ENCODE measurements at regions not wholly inside any gene's neighbourhood (a gene's known extent, or its start where the extent isn't known, plus 50 kb on each side); places are given as distances from the start of the nearest gene placed in this dataset.

DNA sequence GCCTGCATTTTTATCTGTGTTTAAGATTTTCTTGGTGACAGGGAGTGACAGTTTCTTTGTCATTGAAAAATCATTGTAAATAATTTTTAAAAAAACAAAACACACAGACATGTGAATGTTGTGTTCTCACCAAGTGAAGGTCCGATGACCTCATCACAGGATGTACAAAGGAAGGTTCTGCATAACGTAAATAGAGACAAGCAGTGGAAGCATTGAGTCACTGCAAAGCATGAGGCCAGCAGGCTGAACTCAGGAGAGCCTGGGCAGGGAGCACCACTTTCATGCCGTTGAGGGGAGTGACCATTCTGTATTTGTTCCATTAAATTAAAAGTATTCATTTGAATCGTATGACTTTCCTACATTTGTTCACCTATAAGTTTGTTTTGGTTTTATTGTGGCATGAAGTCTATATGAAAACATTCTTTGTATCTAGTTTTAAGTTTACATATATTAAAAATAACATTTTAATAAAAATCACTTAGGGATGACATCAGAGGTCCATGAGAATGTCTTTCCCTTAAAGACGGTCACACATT, 70.4 kb upstream of the TLE1 start:
- H3K9ac ChIP-seq, result peak overlapping the region; percentile 29; the same call in 1 of the 2 replicates
- peak overlapping the region in 1 of 2 experiments; percentile 76; a peak in 2 of 4 replicates for H3K27ac ChIP-seq (ENCODE audit: low read depth in 2 of 2, low read length in 1 of 2)
- H3K9me3 ChIP-seq, result no peaks in the 10 kb centered on the region
- no peak overlapping the region for H3K4me3 ChIP-seq (ENCODE audit: low read depth in 2 of 2, low read length in 1 of 2)
- H3K36me3 ChIP-seq (replicated peaks in 1 of 2; ENCODE audit: control insufficient read depth in 1 of 2, insufficient read depth in 2 of 2, low read length in 1 of 2), result no peaks in the 10 kb centered on the region
- H3K9me2 ChIP-seq, result no peaks in the 10 kb centered on the region
- WGBS (ENCODE audit: low lambda C conversion rate), result 34% methylated on average over 5 of the region's 5 CpGs
- H4K20me1 ChIP-seq (ENCODE audit: insufficient read depth), result no peaks in the 10 kb centered on the region
- peak; percentile 21 for DNase-seq
- no peaks in the 10 kb centered on the region for H3F3A ChIP-seq (replicated peaks; ENCODE audit: insufficient read depth)
- H3K4me1 ChIP-seq (ENCODE audit: control insufficient read depth in 1 of 2, insufficient read depth in 2 of 2, low read depth in 1 of 2, low read length in 1 of 2), result 0 out of 4 replicates have a peak, but pooled peaks cover 0 to 3% of the 10 kb centered on the region in 2 experiments
- no peaks in the 10 kb centered on the region for H3K79me2 ChIP-seq (ENCODE audit: insufficient read depth)
- H3K4me2 ChIP-seq, result no peak overlapping the region
- H2AFZ ChIP-seq (ENCODE audit: low read depth), result peak overlapping the region; percentile 49
- TF ChIP-seq TAF1 (IDR thresholded peaks at IDR 0.05; ENCODE audit: borderline replicate concordance, low read depth, low read length) (no peak), TCF12 (IDR thresholded peaks at IDR 0.05) (peak; percentile 64), USF1 (IDR thresholded peaks at IDR 0.05; ENCODE audit: borderline replicate concordance, low read depth) (no peak), RAD21 (IDR thresholded peaks at IDR 0.05; ENCODE audit: low read length) (no peak), MEF2A (IDR thresholded peaks at IDR 0.05; ENCODE audit: borderline replicate concordance, low read depth) (no peak), JUND (IDR thresholded peaks at IDR 0.05) (peak; percentile 55), RCOR1 (IDR thresholded peaks at IDR 0.05; ENCODE audit: low read length) (no peak), NFIC (IDR thresholded peaks at IDR 0.05; ENCODE audit: borderline replicate concordance) (no peak), GATA2 (CRISPR knock-in tag; IDR thresholded peaks at IDR 0.05) (no peak), MXI1 (IDR thresholded peaks at IDR 0.05; ENCODE audit: low read depth, low read length) (no peak), CHD2 (IDR thresholded peaks at IDR 0.05; ENCODE audit: low read length, partially characterized antibody) (no peak), POLR2AphosphoS5 (IDR thresholded peaks at IDR 0.05; ENCODE audit: low read depth, low read length) (no peak), SIN3A (IDR thresholded peaks at IDR 0.05; ENCODE audit: borderline replicate concordance, low read depth, low read length) (no peak), REST (IDR thresholded peaks at IDR 0.05; ENCODE audit: low read depth, low read length) (no peak), PBX3 (IDR thresholded peaks at IDR 0.05) (peak; percentile 40), FOSL2 (IDR thresholded peaks at IDR 0.05; ENCODE audit: borderline replicate concordance, low read depth) (peak; percentile 72), MAX (IDR thresholded peaks at IDR 0.05; ENCODE audit: low read depth) (peak; percentile 76; the same call in 1 of the 2 replicates), EP300 (IDR thresholded peaks at IDR 0.05; ENCODE audit: borderline replicate concordance in 1 of 2, low read depth in 1 of 2, low read length in 1 of 2) (0 out of 4 replicates have a peak, but pooled peaks of 1 of the 2 experiments have one; percentile 30)
- TF ChIP-seq, protein P1, sequence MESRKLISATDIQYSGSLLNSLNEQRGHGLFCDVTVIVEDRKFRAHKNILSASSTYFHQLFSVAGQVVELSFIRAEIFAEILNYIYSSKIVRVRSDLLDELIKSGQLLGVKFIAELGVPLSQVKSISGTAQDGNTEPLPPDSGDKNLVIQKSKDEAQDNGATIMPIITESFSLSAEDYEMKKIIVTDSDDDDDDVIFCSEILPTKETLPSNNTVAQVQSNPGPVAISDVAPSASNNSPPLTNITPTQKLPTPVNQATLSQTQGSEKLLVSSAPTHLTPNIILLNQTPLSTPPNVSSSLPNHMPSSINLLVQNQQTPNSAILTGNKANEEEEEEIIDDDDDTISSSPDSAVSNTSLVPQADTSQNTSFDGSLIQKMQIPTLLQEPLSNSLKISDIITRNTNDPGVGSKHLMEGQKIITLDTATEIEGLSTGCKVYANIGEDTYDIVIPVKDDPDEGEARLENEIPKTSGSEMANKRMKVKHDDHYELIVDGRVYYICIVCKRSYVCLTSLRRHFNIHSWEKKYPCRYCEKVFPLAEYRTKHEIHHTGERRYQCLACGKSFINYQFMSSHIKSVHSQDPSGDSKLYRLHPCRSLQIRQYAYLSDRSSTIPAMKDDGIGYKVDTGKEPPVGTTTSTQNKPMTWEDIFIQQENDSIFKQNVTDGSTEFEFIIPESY (IDR thresholded peaks at IDR 0.05; ENCODE audit: borderline replicate concordance, low read depth), result no peak
- H3K27me3 ChIP-seq (ENCODE audit: insufficient read depth), result no peaks in the 10 kb centered on the region
- ChIA-PET CTCF (no interaction called here), POLR2A (no interaction called here)
